Mesendoderm (in vitro differentiated cells): ENCODE measurements at regions not wholly inside any gene's neighbourhood (a gene's known extent, or its start where the extent isn't known, plus 50 kb on each side); places are given as distances from the start of the nearest gene placed in this dataset.

Experiments
- DNase-seq: peaks from one replicate; pipeline ENCODE4 v3.0.0; 2013
- H2AK5ac ChIP-seq: 2 replicates; pipeline ENCODE4 v1.6.1; 2013; ENCODE audit warnings: low read length, inconsistent platforms
- H2BK120ac ChIP-seq: 2 replicates; pipeline ENCODE4 v1.6.1; 2013; ENCODE audit warnings: low read depth, mild to moderate bottlenecking, low read length, moderate library complexity, mixed read lengths
- H2BK15ac ChIP-seq: replicated peaks from 2 replicates; pipeline ENCODE4 v1.6.1; 2013; ENCODE audit warnings: low read depth, mild to moderate bottlenecking, moderate library complexity
- H2BK5ac ChIP-seq: 2 replicates; pipeline ENCODE4 v1.6.1; 2013; ENCODE audit warnings: low read length, inconsistent platforms
- H3K18ac ChIP-seq: 2 replicates; pipeline ENCODE4 v1.6.1; 2013; ENCODE audit warnings: mild to moderate bottlenecking, low read length, mixed read lengths
- H3K23ac ChIP-seq: one replicate; pipeline ENCODE4 v1.6.1; 2013; ENCODE audit warnings: low read length
- H3K27ac ChIP-seq: 2 replicates; pipeline ENCODE4 v1.5.1; 2013; ENCODE audit warnings: low read depth, mild to moderate bottlenecking, inconsistent platforms, low read length, moderate library complexity
- H3K27me3 ChIP-seq: 2 replicates; pipeline ENCODE4 v1.6.1; 2013; ENCODE audit warnings: low read length, control low read depth, mild to moderate bottlenecking, inconsistent platforms; ENCODE audit not compliant: insufficient read depth, poor library complexity
- H3K36me3 ChIP-seq: 2 replicates; pipeline ENCODE4 v1.6.1; 2013; ENCODE audit warnings: low read length, inconsistent platforms; ENCODE audit not compliant: control insufficient read depth, insufficient read depth
- H3K4ac ChIP-seq: one replicate; pipeline ENCODE4 v1.6.1; 2013; ENCODE audit warnings: low read depth, mild to moderate bottlenecking, low read length, moderate library complexity
- H3K4me1 ChIP-seq: 2 replicates; pipeline ENCODE4 v1.6.1; 2013; ENCODE audit warnings: low read depth, low read length, inconsistent platforms; ENCODE audit not compliant: control insufficient read depth
- H3K4me2 ChIP-seq: 2 replicates; pipeline ENCODE4 v1.6.1; 2013; ENCODE audit warnings: low read length
- H3K4me3 ChIP-seq: 2 replicates; pipeline ENCODE4 v1.5.1; 2013; ENCODE audit warnings: mild to moderate bottlenecking, low read length
- H3K56ac ChIP-seq: one replicate; pipeline ENCODE4 v1.6.1; 2013; ENCODE audit warnings: low read length
- H3K79me1 ChIP-seq: 2 replicates; pipeline ENCODE4 v1.6.1; 2013; ENCODE audit warnings: low read length, inconsistent platforms
- H3K79me2 ChIP-seq: 2 replicates; pipeline ENCODE4 v1.6.1; 2013; ENCODE audit warnings: mild to moderate bottlenecking, low read length; ENCODE audit not compliant: control insufficient read depth, insufficient read depth
- H3K9ac ChIP-seq: 2 replicates; pipeline ENCODE4 v1.6.1; 2013; ENCODE audit warnings: low read length, inconsistent platforms
- H4K5ac ChIP-seq: one replicate; pipeline ENCODE4 v1.6.1; 2013; ENCODE audit warnings: low read length
- H4K8ac ChIP-seq: one replicate; pipeline ENCODE4 v1.6.1; 2013; ENCODE audit warnings: low read depth, mild to moderate bottlenecking, control low read depth, low read length, moderate library complexity
- WGBS: extraction: QIAGEN DNeasy Blood & Tissue Kit; methylation state at CpG from one replicate; pipeline ENCODE4 v1.1.7; 2013; ENCODE audit warnings: low lambda C conversion rate, missing lambda C conversion rate; ENCODE audit not compliant: insufficient coverage; ENCODE audit errors: extremely low coverage; 5-methylcytosine and 5-hydroxymethylcytosine counted together

- no CpG with 5 or more reads among the region's 15 CpGs for WGBS
- H3K4me1 ChIP-seq = peaks cover 4% of the 10 kb centered on the region
- H2BK120ac ChIP-seq = no peak overlapping the region
- no peak overlapping the region for H4K5ac ChIP-seq
- H2BK5ac ChIP-seq = no peak overlapping the region
- H3K9ac ChIP-seq = no peak overlapping the region
- no peaks in the 10 kb centered on the region for H3K36me3 ChIP-seq
- no peaks in the 10 kb centered on the region for H3K27me3 ChIP-seq
- no peak overlapping the region for H2AK5ac ChIP-seq
- no peak overlapping the region for H3K4me2 ChIP-seq
- H3K27ac ChIP-seq = no peak overlapping the region
- DNase-seq = no peak
- no peak overlapping the region for H3K4ac ChIP-seq
- no peak overlapping the region for H3K23ac ChIP-seq
- H3K18ac ChIP-seq = no peak overlapping the region
- no peak overlapping the region for H3K56ac ChIP-seq
- no peak overlapping the region for H2BK15ac ChIP-seq
- no peaks in the 10 kb centered on the region for H3K79me1 ChIP-seq
- H3K79me2 ChIP-seq = no peaks in the 10 kb centered on the region
- H4K8ac ChIP-seq = no peak overlapping the region
- H3K4me3 ChIP-seq = no peak overlapping the region
Observed at GRCh38 chr7:155212301-155213015, 85.2 kb upstream of the INSIG1 start.

- no peak overlapping the region for H2BK120ac ChIP-seq
- H3K79me1 ChIP-seq = no peaks in the 10 kb centered on the region
- no peak overlapping the region for H3K9ac ChIP-seq
- no CpG with 5 or more reads among the region's 4 CpGs for WGBS
- no peak overlapping the region for H3K4me3 ChIP-seq
- no peak overlapping the region for H2BK5ac ChIP-seq
- no peak overlapping the region for H3K27ac ChIP-seq
- no peak overlapping the region for H3K18ac ChIP-seq
- H3K23ac ChIP-seq = no peak overlapping the region
- no peak overlapping the region for H4K8ac ChIP-seq
- H4K5ac ChIP-seq = no peak overlapping the region
- no peak overlapping the region for H3K56ac ChIP-seq
- no peaks in the 10 kb centered on the region for H3K36me3 ChIP-seq
- no peak overlapping the region for H2BK15ac ChIP-seq
- no peak overlapping the region for H3K4me2 ChIP-seq
- H3K79me2 ChIP-seq = no peaks in the 10 kb centered on the region
- peaks cover 4% of the 10 kb centered on the region for H3K4me1 ChIP-seq
- no peak for DNase-seq
- no peak overlapping the region for H3K4ac ChIP-seq
- no peak overlapping the region for H2AK5ac ChIP-seq
- H3K27me3 ChIP-seq = no peaks in the 10 kb centered on the region
Observed at GRCh38 chr7:155213385-155213784, 84.3 kb upstream of the INSIG1 start.

- Histone ChIP-seq H2BK15ac (no peak overlapping the region), H3K4me3 (no peak overlapping the region), H4K8ac (no peak overlapping the region), H3K36me3 (no peaks in the 10 kb centered on the region), H3K18ac (no peak overlapping the region), H3K27ac (no peak overlapping the region), H3K56ac (no peak overlapping the region), H2AK5ac (no peak overlapping the region), H3K23ac (no peak overlapping the region), H4K5ac (no peak overlapping the region), H3K27me3 (no peaks in the 10 kb centered on the region), H3K9ac (no peak overlapping the region), H3K79me1 (no peaks in the 10 kb centered on the region), H2BK120ac (no peak overlapping the region), H3K4me2 (no peak overlapping the region), H3K79me2 (no peaks in the 10 kb centered on the region), H2BK5ac (no peak overlapping the region), H3K4ac (no peak overlapping the region), H3K4me1 (peaks cover 4% of the 10 kb centered on the region)
- DNase-seq = no peak
- WGBS = no CpG with 5 or more reads among the region's 26 CpGs
Observed at GRCh38 chr7:155213955-155214740, 83.5 kb upstream of the INSIG1 start.

DNA sequence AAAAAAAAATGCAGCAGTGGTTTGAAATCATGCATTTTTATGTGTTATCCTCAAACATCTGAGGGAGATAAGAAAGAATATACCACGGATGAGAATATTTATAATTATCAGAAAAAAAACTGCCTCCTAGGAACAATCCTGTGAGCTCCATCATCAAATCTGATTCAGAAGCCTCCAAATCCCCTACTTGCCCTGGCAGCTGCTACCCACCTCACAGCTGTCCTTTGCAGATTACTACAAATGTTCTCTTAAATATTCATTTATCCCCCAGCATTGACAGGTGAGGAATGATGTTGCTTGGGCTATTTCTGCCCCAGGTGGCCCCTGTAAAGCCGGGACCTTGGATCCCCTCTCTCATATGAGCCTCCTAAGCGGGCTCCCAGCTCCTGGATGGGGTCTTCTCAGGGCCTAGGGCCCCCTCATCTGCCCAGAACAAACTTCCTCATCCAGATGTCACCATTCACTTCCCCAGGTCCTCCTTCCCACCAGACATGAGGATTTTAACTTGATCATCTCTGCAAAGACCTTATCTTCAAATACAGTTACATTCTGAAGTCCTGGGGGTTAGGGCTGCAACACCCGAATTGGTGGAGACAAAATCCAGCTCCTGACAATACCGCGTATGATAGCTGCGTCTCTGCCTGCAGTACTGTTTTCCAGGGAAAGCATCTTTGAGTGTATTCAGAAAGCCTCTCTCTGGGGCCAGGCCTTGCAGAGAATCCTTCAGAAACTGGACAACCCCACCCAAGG is 81.9 kb upstream of the INSIG1 start:
- no peaks in the 10 kb centered on the region for H3K79me1 ChIP-seq
- H4K8ac ChIP-seq = no peak overlapping the region
- H3K56ac ChIP-seq = no peak overlapping the region
- no peak overlapping the region for H3K18ac ChIP-seq
- H3K4me2 ChIP-seq = no peak overlapping the region
- no peak overlapping the region for H4K5ac ChIP-seq
- H3K4me3 ChIP-seq = no peak overlapping the region
- H3K4ac ChIP-seq = no peak overlapping the region
- no peak overlapping the region for H3K9ac ChIP-seq
- H2AK5ac ChIP-seq = no peak overlapping the region
- H3K79me2 ChIP-seq = no peaks in the 10 kb centered on the region
- peaks cover 2% of the 10 kb centered on the region for H3K4me1 ChIP-seq
- H3K27me3 ChIP-seq = no peaks in the 10 kb centered on the region
- no peak overlapping the region for H3K23ac ChIP-seq
- no peak overlapping the region for H3K27ac ChIP-seq
- WGBS = no CpG with 5 or more reads among the region's 7 CpGs
- no peaks in the 10 kb centered on the region for H3K36me3 ChIP-seq
- no peak overlapping the region for H2BK15ac ChIP-seq
- H2BK120ac ChIP-seq = no peak overlapping the region
- H2BK5ac ChIP-seq = no peak overlapping the region
- DNase-seq = no peak

GRCh38 chr7:155216475-155217272 is 81.0 kb upstream of the INSIG1 start:
- WGBS = no CpG with 5 or more reads among the region's 8 CpGs
- H2BK15ac ChIP-seq = no peak overlapping the region
- no peak overlapping the region for H2BK5ac ChIP-seq

More at GRCh38 chr7:155216475-155217272, 81.0 kb upstream of the INSIG1 start:
- no peak overlapping the region for H3K4ac ChIP-seq
- no peak overlapping the region for H3K9ac ChIP-seq
- no peak overlapping the region for H4K5ac ChIP-seq
- no peak for DNase-seq
- H3K4me3 ChIP-seq = no peak overlapping the region
- H3K79me2 ChIP-seq = no peaks in the 10 kb centered on the region
- H3K79me1 ChIP-seq = no peaks in the 10 kb centered on the region
- H3K36me3 ChIP-seq = no peaks in the 10 kb centered on the region
- H3K4me2 ChIP-seq = no peak overlapping the region
- no peak overlapping the region for H4K8ac ChIP-seq
- H2AK5ac ChIP-seq = no peak overlapping the region
- no peak overlapping the region for H3K23ac ChIP-seq
- no peak overlapping the region for H3K18ac ChIP-seq
- H2BK120ac ChIP-seq = no peak overlapping the region
- no peak overlapping the region for H3K27ac ChIP-seq
- H3K4me1 ChIP-seq = peaks cover 2% of the 10 kb centered on the region
- H3K56ac ChIP-seq = no peak overlapping the region
- no peaks in the 10 kb centered on the region for H3K27me3 ChIP-seq
